ENCODE measurements at regions not wholly inside any gene's neighbourhood (a gene's known extent, or its start where the extent isn't known, plus 50 kb on each side); places are given as distances from the start of the nearest gene placed in this dataset.

DNA sequence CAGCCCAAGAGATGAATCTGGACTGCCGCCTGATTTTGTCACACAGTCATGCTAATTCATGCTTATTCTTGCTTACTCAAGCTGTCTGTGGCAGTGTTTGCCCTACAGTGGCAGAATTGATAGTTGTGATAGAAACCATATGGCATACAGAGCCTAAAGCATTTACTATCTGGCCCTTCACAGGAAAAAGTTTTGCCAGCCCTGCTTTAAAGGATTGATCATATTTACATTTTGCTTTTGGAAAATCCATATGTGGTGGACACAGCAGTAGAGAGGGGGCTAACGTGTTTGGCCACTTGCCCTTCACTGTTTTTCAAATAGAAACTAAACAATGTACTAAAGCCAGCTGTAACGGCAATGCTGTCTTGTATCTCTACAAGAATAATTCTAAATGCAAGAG is 974.0 kb upstream of the GHITM start:
- no peak for DNase-seq

- DNase-seq, result no peak
Observed at GRCh38 chr10:83166344-83166743, 973.0 kb upstream of the GHITM start.

GRCh38 chr10:83167081-83167480 is 972.2 kb upstream of the GHITM start:
- DNase-seq, result no peak

GRCh38 chr10:83176901-83177300 is 962.4 kb upstream of the GHITM start:
- DNase-seq, result no peak

- DNase-seq, result no peak
Observed at GRCh38 chr10:83178526-83178925, 960.8 kb upstream of the GHITM start.

- no peak for DNase-seq
Observed at GRCh38 chr10:83179371-83179770, 959.9 kb upstream of the GHITM start.

- DNase-seq, result no peak
Observed at GRCh38 chr10:83182076-83182475, 957.2 kb upstream of the GHITM start.

DNA sequence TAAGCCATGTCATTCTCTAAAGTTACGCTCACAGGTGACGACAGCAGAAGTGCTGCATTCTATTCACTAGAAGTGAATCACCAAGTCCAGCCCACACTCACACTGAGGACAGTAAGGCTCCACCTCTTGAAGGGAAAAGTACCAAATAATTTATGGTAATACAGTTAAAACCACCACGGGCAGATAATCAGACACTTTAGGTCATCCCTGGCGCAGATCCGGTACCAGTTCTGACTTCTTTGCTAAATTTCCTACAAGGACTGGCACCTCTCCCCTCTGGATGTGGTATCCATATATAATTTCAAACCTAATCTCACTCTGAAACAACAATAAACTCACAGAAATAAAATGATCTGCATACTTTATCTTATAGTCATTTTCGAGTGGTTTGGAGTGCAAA is 954.7 kb upstream of the GHITM start:
- no peak for DNase-seq

DNA sequence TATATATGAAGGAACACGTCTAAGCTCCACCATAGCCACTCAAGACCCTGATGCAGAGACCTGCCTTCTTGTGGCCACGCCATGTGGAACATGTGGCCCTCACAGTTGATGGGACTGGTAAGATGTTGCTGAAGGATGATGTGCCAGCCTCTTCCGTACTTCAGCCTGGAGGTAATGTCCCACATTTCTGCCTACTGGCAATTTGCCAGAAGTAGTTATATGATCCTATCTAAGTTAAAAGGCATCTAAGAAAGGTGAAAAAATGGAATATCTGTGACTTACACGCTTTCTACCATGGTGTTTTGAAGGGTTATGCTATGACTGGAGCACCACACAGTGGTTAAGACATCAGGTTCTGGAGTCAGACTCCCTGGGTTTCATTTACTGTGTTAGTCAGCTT is 948.7 kb upstream of the GHITM start:
- DNase-seq, result no peak

DNA sequence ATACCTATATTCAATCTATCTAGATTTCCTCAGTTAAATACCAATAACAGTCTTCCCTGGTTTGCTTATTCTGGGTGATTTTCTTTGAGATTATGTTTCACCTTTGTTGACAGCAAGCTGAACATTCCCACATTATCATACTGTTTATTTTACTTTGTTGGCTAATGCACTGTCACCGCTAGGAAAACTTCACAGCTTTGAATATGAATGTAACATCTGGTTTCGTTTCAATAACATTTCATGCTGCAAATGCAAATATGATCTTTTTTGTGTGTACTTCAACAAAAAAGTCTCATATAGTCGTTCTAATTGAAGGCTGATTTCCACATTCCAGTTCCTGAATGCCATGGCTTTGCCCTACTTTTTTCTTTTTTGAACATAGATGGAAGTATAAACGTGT is 946.3 kb upstream of the GHITM start:
- DNase-seq, result no peak

- DNase-seq, result no peak
Observed at GRCh38 chr10:83195021-83195420, 944.3 kb upstream of the GHITM start.

GRCh38 chr10:83199374-83199773 is 939.9 kb upstream of the GHITM start:
- DNase-seq, result no peak

DNA sequence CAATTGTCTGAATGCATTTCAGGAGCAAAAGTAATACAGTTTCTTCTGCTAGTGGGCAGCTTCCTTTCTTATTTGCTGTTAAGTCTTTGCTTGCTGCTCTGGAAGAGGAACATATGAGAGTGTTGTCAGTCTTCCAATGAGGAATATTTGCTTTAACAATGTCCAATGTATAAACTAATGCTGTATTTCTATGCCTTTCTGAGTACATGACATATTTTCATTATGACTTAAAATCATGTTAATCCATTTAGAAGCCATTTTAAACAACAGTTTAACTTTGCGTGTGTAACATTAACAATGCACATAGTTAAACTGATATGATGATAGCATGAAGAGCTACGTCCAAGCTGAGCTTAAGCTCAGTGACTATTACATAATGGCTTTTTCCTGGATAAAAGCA is 933.4 kb upstream of the GHITM start:
- no peak for DNase-seq

- DNase-seq, result peak; percentile 52
Observed at GRCh38 chr10:83212632-83213334, 926.5 kb upstream of the GHITM start.

GRCh38 chr10:83214136-83214535 is 925.2 kb upstream of the GHITM start:
- no peak for DNase-seq

GRCh38 chr10:83218205-83218604 is 921.1 kb upstream of the GHITM start:
- no peak for DNase-seq

DNA sequence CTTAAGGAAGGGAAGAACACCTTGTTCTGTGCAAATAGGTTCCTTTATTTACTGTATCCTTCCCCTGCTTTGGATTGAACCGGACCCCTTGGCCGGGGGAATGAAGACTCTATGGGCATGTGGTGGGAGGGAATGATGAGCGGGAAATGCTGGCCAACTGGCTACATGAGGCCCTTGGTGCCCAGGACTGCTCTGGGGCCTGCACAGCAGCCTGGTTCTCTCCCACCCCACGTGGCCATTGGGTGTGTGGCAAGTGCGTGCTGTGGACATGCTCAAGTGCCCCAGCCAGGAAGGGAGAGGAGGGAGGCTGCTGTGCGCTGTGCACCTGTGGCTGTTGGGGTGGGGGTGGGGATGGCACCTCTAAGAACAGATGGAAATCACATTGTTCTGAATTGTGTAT is 917.0 kb upstream of the GHITM start:
- DNase-seq, result no peak

DNA sequence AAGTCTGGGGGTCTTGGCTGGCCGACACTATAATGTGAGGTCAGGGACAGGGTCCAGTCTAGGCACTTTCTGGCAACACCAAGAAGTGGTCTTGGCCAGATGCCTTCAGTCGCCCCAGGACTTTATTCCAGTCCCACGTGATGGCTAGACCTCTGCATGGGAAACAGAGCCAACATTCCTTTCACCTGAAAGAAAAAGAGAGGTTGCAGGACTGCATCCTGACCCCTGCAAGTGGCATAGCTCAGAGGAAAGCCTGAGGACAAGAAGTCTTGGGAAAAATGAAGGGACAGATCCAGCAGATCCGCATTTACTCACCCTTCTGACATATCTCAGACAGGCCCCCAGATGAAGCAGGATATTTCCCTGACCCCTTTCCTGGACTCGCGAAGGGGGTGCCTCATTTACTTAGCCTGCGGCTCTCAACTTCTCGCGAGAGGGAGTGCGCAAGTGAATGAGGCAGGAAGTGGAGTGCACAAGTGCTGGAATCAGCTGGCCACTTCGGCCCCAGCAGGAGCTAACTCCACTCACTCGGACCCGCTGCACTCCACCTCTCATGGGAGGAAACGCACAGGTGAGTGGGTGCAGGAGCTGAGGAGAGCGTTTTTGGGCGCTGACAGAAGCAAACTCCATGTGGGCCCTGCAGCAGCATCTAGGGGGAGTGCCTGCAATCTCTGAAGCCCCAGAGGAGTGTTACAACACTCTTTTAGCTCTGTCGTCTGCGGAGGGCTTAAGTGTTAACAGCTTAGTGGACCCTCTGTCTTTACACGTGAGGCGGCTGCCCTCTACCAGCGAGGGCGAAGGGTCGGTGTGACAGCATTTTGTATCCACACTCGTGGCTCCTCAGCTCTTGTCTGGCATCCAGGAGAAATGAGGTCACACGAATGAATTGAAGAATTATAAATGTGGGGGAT is 916.2 kb upstream of the GHITM start:
- no peak for DNase-seq

GRCh38 chr10:83225781-83226180 is 913.5 kb upstream of the GHITM start:
- no peak for DNase-seq

DNA sequence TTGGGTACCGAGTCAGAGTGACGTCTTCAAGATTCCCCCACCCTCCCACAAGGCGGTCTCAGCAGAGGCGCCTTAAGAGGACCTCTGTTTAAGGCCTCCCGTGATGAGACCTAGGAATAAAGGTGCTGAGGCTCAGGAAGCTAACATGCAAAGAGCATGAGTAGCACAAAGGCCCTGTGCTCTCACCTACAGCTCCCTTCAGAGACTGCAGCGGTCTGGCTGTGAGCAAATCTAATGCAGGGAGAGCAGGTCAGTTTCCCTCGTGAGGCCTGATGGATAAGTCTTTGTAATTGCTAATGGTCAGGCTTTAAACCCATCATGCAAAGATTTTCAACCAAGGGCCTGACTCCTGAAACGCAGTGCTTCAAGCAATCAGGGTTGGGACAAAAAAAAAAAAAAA is 909.3 kb upstream of the GHITM start:
- DNase-seq, result no peak

GRCh38 chr10:83233691-83234090 is 905.6 kb upstream of the GHITM start:
- DNase-seq, result no peak

- peak; percentile 53 for DNase-seq
Observed at GRCh38 chr10:83248106-83248631, 891.1 kb upstream of the GHITM start.

DNA sequence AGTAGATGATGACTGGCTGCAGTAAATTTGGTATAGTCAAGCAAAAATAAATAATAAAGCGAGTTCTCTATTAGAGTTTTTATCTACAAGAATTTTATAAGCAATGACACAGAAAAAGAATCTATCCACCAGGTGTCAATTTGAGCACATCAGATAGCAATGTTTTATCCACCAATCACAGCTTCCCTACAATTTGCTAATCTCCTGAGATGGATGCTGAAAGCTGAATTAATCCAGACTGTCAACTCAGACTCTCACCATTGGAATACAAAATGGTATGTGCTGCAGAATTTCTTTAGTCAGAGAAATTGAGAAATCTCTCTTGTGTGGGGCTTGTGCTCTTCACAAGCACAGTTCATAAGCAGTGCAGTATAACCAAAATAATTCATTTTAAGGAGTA is 888.9 kb upstream of the GHITM start:
- DNase-seq, result no peak

DNA sequence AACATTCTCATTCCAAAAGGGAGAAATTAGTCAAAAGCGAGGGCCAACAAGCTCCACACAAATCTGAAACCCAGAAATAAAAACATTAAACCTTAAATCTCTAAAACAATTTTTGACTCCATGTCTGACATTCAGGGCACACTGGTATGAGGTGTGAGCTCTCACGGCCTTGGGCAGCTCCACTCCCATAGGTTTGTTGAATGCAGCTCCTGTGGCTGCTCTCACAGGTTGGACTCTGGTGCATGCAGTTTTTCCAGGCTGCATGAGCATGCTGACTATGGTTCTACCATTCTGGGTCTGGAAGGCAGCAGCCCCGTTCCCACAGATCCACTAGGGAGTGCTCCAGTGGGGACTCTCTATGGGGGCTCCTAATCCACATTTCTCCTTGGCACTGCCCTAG is 887.1 kb upstream of the GHITM start:
- DNase-seq, result no peak
